Endodermal cell (in vitro differentiated cells): ENCODE measurements at regions not wholly inside any gene's neighbourhood (a gene's known extent, or its start where the extent isn't known, plus 50 kb on each side); places are given as distances from the start of the nearest gene placed in this dataset.

ENCODE experiments used
- DNase-seq: peaks from one replicate; pipeline ENCODE4 v3.0.0-alpha.2; 2017
- H3K27ac ChIP-seq: 2 replicates; pipeline ENCODE4 v1.5.1; 2013; ENCODE audit warnings: mild to moderate bottlenecking, low read depth, low read length, moderate library complexity
- H3K27me3 ChIP-seq: 2 replicates; pipeline ENCODE4 v1.6.1; 2013; ENCODE audit warnings: mild to moderate bottlenecking, low read length, moderate library complexity; ENCODE audit not compliant: insufficient read depth, control insufficient read depth, poor library complexity, severe bottlenecking
- H3K36me3 ChIP-seq: 2 replicates; pipeline ENCODE4 v1.7.0; 2013; ENCODE audit warnings: mild to moderate bottlenecking, low read length, moderate library complexity; ENCODE audit not compliant: control insufficient read depth, insufficient read depth
- H3K4me1 ChIP-seq: one replicate; pipeline ENCODE4 v1.7.0; 2013; ENCODE audit warnings: low read length; ENCODE audit not compliant: control insufficient read depth, insufficient read depth
- H3K4me3 ChIP-seq: 2 replicates; pipeline ENCODE4 v1.5.1; 2013; ENCODE audit warnings: mild to moderate bottlenecking, low read length, moderate library complexity
- H3K9ac ChIP-seq: 2 replicates; pipeline ENCODE4 v1.6.1; 2013; ENCODE audit warnings: mild to moderate bottlenecking, low read length, moderate library complexity; ENCODE audit not compliant: poor library complexity, severe bottlenecking; ENCODE audit errors: extremely low read depth
- H3K9me3 ChIP-seq: 2 replicates; pipeline ENCODE4 v1.6.1; 2013; ENCODE audit warnings: mild to moderate bottlenecking, low read length, moderate library complexity; ENCODE audit not compliant: control insufficient read depth
- H3K27ac Mint-ChIP-seq: 2 replicates; pipeline ENCODE4 v1.8.0; 2020; ENCODE audit warnings: mixed read lengths
- H3K27me3 Mint-ChIP-seq: 2 replicates; pipeline ENCODE4 v1.8.0; 2021; ENCODE audit warnings: mild to moderate bottlenecking, mixed read lengths; ENCODE audit not compliant: insufficient read depth
- H3K36me3 Mint-ChIP-seq: 2 replicates; pipeline ENCODE4 v1.8.0; 2020; ENCODE audit warnings: low read depth, mixed read lengths
- H3K4me1 Mint-ChIP-seq: 2 replicates; pipeline ENCODE4 v1.8.0; 2020; ENCODE audit warnings: mixed read lengths
- H3K4me3 Mint-ChIP-seq: 2 replicates; pipeline ENCODE4 v1.8.0; 2020; ENCODE audit warnings: mild to moderate bottlenecking, moderate library complexity, mixed read lengths
- H3K9me3 Mint-ChIP-seq: 2 replicates; pipeline ENCODE4 v1.8.0; 2020; ENCODE audit warnings: mild to moderate bottlenecking, mixed read lengths
- CTCF ChIP-seq: fragments of 200-600 bp; sonication (generic); conservative IDR thresholded peaks from 2 replicates; pipeline ENCODE4 v1.5.0; 2021; ENCODE audit warnings: antibody characterized with exemption, mild to moderate bottlenecking
- WGBS, 2 experiments: methylation state at CpG; one replicate each; pipeline versions ENCODE4 v1.1.5 to v1.1.7; 2013; ENCODE audit warnings: missing lambda C conversion rate in 2 of 2, mixed read lengths in 1 of 2; ENCODE audit not compliant: insufficient coverage in 1 of 2, insufficient read length in 1 of 2; 5-methylcytosine and 5-hydroxymethylcytosine counted together

GRCh38 chr18:68299906-68300305 is 415.0 kb downstream of the TMX3 start:
- Mint-ChIP-seq H3K36me3 (no peaks in the 10 kb centered on the region), H3K9me3 (no peaks in the 10 kb centered on the region), H3K4me1 (no peaks in the 10 kb centered on the region), H3K27me3 (no peaks in the 10 kb centered on the region), H3K4me3 (no peak overlapping the region), H3K27ac (no peak overlapping the region)
- Histone ChIP-seq H3K9ac (no peak overlapping the region), H3K4me3 (no peak overlapping the region), H3K27me3 (no peaks in the 10 kb centered on the region), H3K36me3 (no peaks in the 10 kb centered on the region), H3K27ac (no peak overlapping the region), H3K4me1 (no peaks in the 10 kb centered on the region), H3K9me3 (no peaks in the 10 kb centered on the region)
- no peak for TF ChIP-seq CTCF
- DNase-seq: no peak
- 78% methylated on average over 3 of the region's 3 CpGs; no CpG with 5 or more reads in 1 of the 2 experiments for WGBS, 2 experiments

- no peak for TF ChIP-seq CTCF
Measured at GRCh38 chr18:68298330-68298729, 416.6 kb downstream of the TMX3 start.

GRCh38 chr18:68288408-68288807 is 426.5 kb downstream of the TMX3 start:
- H3K9ac ChIP-seq: no peak overlapping the region
- no peak for DNase-seq
- Mint-ChIP-seq H3K9me3 (peaks cover 4% of the 10 kb centered on the region), H3K36me3 (no peaks in the 10 kb centered on the region), H3K4me3 (no peak overlapping the region), H3K27me3 (no peaks in the 10 kb centered on the region), H3K4me1 (no peaks in the 10 kb centered on the region), H3K27ac (no peak overlapping the region)
- no peak overlapping the region for H3K27ac ChIP-seq
- H3K9me3 ChIP-seq: no peaks in the 10 kb centered on the region
- no peaks in the 10 kb centered on the region for H3K4me1 ChIP-seq
- no peaks in the 10 kb centered on the region for H3K36me3 ChIP-seq
- no peaks in the 10 kb centered on the region for H3K27me3 ChIP-seq
- H3K4me3 ChIP-seq: no peak overlapping the region
- no peak for TF ChIP-seq CTCF
- 90 to 100% methylated on average over 2 to 4 of the region's 4 CpGs for WGBS, 2 experiments

More at GRCh38 chr18:68298330-68298729, 416.6 kb downstream of the TMX3 start:
- Histone ChIP-seq H3K27ac (no peak overlapping the region), H3K4me1 (no peaks in the 10 kb centered on the region), H3K27me3 (no peaks in the 10 kb centered on the region), H3K9me3 (no peaks in the 10 kb centered on the region), H3K9ac (no peak overlapping the region), H3K36me3 (no peaks in the 10 kb centered on the region), H3K4me3 (no peak overlapping the region)
- no peak for DNase-seq
- Mint-ChIP-seq H3K4me3 (no peak overlapping the region), H3K9me3 (peaks cover 3% of the 10 kb centered on the region), H3K27ac (no peak overlapping the region), H3K27me3 (no peaks in the 10 kb centered on the region), H3K4me1 (no peaks in the 10 kb centered on the region), H3K36me3 (no peaks in the 10 kb centered on the region)
- WGBS, 2 experiments: 86 to 90% methylated on average over 2 to 4 of the region's 4 CpGs
